Omental fat pad (tissue), 3 donors: ENCODE measurements at regions not wholly inside any gene's neighbourhood (a gene's known extent, or its start where the extent isn't known, plus 50 kb on each side); places are given as distances from the start of the nearest gene placed in this dataset.
"Not testable (repeated sequence)": the region's sequence is repeated elsewhere in the genome, so short reads cannot be mapped to it uniquely, and the experiment has no call there.

Experiments
- ATAC-seq: fragments of 150-250 bp; one replicate; pipeline ENCODE4 v1.9.1; 2016; ENCODE audit warnings: mild to moderate bottlenecking, moderate library complexity; ENCODE audit not compliant: low FRiP score
- DNase-seq: peaks from one replicate; pipeline ENCODE4 v3.0.0-alpha.2; 2019; ENCODE audit warnings: low spot score
- TF ChIP-seq, protein P1 (sequence below), 3 donors: fragments of 450-650 bp; IDR thresholded peaks; one replicate each; pipeline ENCODE4 v1.5.1; 2016 to 2017; ENCODE audit warnings: antibody characterized with exemption in 3 of 3, mild to moderate bottlenecking in 3 of 3, moderate library complexity in 2 of 3

DNA sequence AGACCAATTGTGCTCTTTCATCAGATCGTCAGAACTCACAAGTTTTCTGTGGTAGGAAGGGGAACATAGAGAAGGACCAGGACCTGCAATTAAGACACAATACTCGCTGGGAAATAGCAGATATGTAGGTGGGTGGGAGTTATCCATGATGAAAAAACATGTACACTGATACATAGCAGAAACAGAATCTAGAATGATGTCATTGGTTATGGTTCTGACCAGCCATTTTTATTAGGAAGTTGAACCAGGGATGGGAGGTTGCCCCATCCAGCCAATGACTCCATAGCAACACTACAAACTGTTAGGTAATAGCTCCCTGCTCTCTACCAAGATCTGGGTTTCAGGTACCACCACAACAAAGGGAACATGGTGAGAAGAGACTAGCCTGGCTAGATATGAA is 393.5 kb upstream of the PBX1 start:
- DNase-seq (no peak), ATAC-seq (no peak)
- TF ChIP-seq, protein P1, sequence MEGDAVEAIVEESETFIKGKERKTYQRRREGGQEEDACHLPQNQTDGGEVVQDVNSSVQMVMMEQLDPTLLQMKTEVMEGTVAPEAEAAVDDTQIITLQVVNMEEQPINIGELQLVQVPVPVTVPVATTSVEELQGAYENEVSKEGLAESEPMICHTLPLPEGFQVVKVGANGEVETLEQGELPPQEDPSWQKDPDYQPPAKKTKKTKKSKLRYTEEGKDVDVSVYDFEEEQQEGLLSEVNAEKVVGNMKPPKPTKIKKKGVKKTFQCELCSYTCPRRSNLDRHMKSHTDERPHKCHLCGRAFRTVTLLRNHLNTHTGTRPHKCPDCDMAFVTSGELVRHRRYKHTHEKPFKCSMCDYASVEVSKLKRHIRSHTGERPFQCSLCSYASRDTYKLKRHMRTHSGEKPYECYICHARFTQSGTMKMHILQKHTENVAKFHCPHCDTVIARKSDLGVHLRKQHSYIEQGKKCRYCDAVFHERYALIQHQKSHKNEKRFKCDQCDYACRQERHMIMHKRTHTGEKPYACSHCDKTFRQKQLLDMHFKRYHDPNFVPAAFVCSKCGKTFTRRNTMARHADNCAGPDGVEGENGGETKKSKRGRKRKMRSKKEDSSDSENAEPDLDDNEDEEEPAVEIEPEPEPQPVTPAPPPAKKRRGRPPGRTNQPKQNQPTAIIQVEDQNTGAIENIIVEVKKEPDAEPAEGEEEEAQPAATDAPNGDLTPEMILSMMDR (IDR thresholded peaks at IDR 0.05) = no peak

DNA sequence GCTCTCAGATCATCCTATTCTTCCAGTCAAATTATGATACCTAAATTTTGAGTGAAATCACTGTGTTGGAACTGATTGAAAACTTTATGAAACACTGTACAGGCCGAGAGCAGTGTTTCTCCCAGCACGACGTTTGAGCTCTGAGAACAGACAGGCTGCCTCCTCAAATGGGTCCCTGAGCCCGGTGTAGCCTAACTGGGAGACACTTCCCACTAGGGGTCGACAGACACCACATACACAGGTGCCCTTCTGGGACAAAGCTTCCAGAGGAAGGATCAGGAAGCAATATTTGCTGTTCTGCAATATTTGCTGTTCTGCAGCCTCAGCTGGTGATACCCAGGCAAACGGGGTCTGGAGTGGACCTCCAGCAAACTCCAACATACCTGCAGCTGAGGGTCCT is 392.5 kb upstream of the PBX1 start:
- DNase-seq, ATAC-seq: not testable (repeated sequence)

- DNase-seq (no peak), ATAC-seq (no peak)
- TF ChIP-seq, protein P1 (IDR thresholded peaks at IDR 0.05) = no peak
Observed at GRCh38 chr1:164177118-164177517, 381.9 kb upstream of the PBX1 start.

GRCh38 chr1:164180824-164181223 is 378.2 kb upstream of the PBX1 start:
- ATAC-seq = no peak
- DNase-seq = no peak
- TF ChIP-seq, protein P1 (IDR thresholded peaks at IDR 0.05) = no peak

- TF ChIP-seq, protein P1 (IDR thresholded peaks at IDR 0.05) = no peak
- DNase-seq (no peak), ATAC-seq (no peak)
Observed at GRCh38 chr1:164183854-164184635, 374.9 kb upstream of the PBX1 start.

- DNase-seq = no peak
- ATAC-seq = no peak
Observed at GRCh38 chr1:164186881-164187280, 372.1 kb upstream of the PBX1 start.

DNA sequence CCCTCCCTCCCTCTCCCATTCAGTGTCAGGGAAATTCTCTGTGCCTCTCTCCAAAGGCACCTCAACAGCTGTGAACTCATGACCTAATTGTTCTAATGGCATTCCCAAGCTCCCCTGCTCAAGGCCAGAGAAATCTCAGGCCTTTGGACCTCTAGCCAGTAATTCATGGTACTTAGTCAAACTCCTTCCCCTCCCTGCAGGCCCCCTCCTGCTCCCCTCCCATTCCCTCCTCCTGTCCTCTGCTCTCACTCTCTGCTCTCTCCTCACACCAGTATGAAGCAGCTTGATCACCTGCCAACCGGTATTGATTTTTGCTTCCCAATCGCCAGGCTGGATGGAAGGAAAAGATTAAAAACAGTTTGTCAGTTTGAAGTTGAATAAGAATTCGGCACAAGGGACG is 370.5 kb upstream of the PBX1 start:
- no peak for DNase-seq
- TF ChIP-seq, protein P1 (IDR thresholded peaks at IDR 0.05) = no peak
- ATAC-seq = no peak

More at GRCh38 chr1:164186881-164187280, 372.1 kb upstream of the PBX1 start:
- TF ChIP-seq, protein P1 (IDR thresholded peaks at IDR 0.05) = no peak
